Ishikawa (cell line): ENCODE measurements at regions not wholly inside any gene's neighbourhood (a gene's known extent, or its start where the extent isn't known, plus 50 kb on each side); places are given as distances from the start of the nearest gene placed in this dataset.

Experiments
- CEBPB ChIP-seq: IDR thresholded peaks from 2 replicates; pipeline ENCODE4 v1.6.1; 2012
- CREB1 ChIP-seq: IDR thresholded peaks from 2 replicates; pipeline ENCODE4 v1.6.1; 2012; ENCODE audit warnings: low read depth
- EP300 ChIP-seq: IDR thresholded peaks from 2 replicates; pipeline ENCODE4 v1.6.1; 2012; ENCODE audit warnings: borderline replicate concordance
- NFIC ChIP-seq: IDR thresholded peaks from 2 replicates; pipeline ENCODE4 v1.6.1; 2012
- RAD21 ChIP-seq: IDR thresholded peaks from 2 replicates; pipeline ENCODE4 v1.6.1; 2012; ENCODE audit warnings: low read depth
- TAF1 ChIP-seq: IDR thresholded peaks from 2 replicates; pipeline ENCODE4 v1.6.1; 2012; ENCODE audit warnings: low read depth, mild to moderate bottlenecking
- TEAD4 ChIP-seq: IDR thresholded peaks from 2 replicates; pipeline ENCODE4 v1.6.1; 2012
- YY1 ChIP-seq: IDR thresholded peaks from 2 replicates; pipeline ENCODE4 v1.6.1; 2012; ENCODE audit warnings: low read depth
- TF ChIP-seq, protein P1 (sequence below): IDR thresholded peaks from 2 replicates; pipeline ENCODE4 v1.6.1; 2012; ENCODE audit warnings: low read depth, mild to moderate bottlenecking

DNA sequence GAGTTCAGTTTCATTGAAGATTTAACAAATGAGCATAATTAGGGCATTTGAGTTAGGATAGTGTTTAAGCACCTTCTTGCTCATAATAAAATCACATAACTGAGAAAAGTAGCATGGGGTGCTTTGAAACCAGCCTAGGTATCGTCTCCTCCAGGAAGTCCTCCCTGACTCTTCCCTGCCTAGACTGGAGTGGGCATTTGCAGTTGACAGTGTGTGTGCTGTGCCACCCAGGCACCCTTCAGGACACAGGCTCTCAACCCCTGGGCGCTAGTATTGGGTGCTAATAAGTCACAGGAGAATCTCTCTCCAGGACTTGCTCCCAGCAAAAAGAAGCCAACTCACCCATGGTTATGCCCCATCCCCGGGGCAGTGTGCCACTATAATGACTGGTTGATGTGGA, 584.1 kb downstream of the INSC start:
- no peak for TF ChIP-seq NFIC
- TF ChIP-seq CREB1, result no peak
- no peak for TF ChIP-seq RAD21
- TF ChIP-seq YY1, result no peak
- TF ChIP-seq EP300, result no peak
- no peak for TF ChIP-seq CEBPB
- TF ChIP-seq, protein P1, sequence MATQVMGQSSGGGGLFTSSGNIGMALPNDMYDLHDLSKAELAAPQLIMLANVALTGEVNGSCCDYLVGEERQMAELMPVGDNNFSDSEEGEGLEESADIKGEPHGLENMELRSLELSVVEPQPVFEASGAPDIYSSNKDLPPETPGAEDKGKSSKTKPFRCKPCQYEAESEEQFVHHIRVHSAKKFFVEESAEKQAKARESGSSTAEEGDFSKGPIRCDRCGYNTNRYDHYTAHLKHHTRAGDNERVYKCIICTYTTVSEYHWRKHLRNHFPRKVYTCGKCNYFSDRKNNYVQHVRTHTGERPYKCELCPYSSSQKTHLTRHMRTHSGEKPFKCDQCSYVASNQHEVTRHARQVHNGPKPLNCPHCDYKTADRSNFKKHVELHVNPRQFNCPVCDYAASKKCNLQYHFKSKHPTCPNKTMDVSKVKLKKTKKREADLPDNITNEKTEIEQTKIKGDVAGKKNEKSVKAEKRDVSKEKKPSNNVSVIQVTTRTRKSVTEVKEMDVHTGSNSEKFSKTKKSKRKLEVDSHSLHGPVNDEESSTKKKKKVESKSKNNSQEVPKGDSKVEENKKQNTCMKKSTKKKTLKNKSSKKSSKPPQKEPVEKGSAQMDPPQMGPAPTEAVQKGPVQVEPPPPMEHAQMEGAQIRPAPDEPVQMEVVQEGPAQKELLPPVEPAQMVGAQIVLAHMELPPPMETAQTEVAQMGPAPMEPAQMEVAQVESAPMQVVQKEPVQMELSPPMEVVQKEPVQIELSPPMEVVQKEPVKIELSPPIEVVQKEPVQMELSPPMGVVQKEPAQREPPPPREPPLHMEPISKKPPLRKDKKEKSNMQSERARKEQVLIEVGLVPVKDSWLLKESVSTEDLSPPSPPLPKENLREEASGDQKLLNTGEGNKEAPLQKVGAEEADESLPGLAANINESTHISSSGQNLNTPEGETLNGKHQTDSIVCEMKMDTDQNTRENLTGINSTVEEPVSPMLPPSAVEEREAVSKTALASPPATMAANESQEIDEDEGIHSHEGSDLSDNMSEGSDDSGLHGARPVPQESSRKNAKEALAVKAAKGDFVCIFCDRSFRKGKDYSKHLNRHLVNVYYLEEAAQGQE, result no peak
- no peak for TF ChIP-seq TAF1
- TF ChIP-seq TEAD4, result no peak
